GM12878 (cell line): ENCODE measurements at regions not wholly inside any gene's neighbourhood (a gene's known extent, or its start where the extent isn't known, plus 50 kb on each side); places are given as distances from the start of the nearest gene placed in this dataset.
A peak's percentile ranks its signal among the peaks of the same experiment; 100 is the strongest.

Source experiments
- ATAC-seq: fragments of 200-7000 bp; cut with Tn5 transposase; 3 replicates; pipeline ENCODE4 v1.9.1; 2020; ENCODE audit warnings: mild to moderate bottlenecking, moderate library complexity
- BruUV-seq: library from RNA; stranded (reverse); fragments of 400-500 nt; replicated peaks from 2 replicates; lab custom pipeline; 2021; lab: Mats Ljungman, UMichigan
- CTCF ChIA-PET: fragments of 300-600 bp; sonication (Branson Sonifier 250); formaldehyde crosslinking; extraction: SDS; loops from one replicate; lab custom pipeline; 2021; ENCODE audit warnings: inconsistent platforms; lab: Yijun Ruan, JAX
- POLR2A ChIA-PET: fragments of 350-600 bp; formaldehyde crosslinking; extraction: SDS; loops from one replicate; lab custom pipeline; 2021; ENCODE audit warnings: inconsistent platforms; lab: Charles Lee
- RAD21 ChIA-PET: fragments of 300-600 bp; sonication (Branson Sonifier 250); formaldehyde crosslinking; loops from one replicate; lab custom pipeline; 2023; ENCODE audit warnings: antibody characterized with exemption; ENCODE audit not compliant: unreplicated experiment; lab: Charles Lee
- SMC1A ChIA-PET: fragments of 300-600 bp; sonication (Branson Sonifier 250); formaldehyde crosslinking; loops from one replicate; lab custom pipeline; 2023; ENCODE audit not compliant: unreplicated experiment, uncharacterized antibody; lab: Charles Lee
- DNase-seq: peaks from one replicate; pipeline ENCODE4 v3.0.0-alpha.2; 2011; ENCODE audit warnings: low read depth, low spot score
- FAIRE-seq: peaks from 3 replicates; lab custom pipeline; 2011; peaks lifted over from hg19 to GRCh38; lab: Jason Lieb, UNC
- H2AFZ ChIP-seq: 2 replicates; pipeline ENCODE4 v1.6.0; 2011; ENCODE audit warnings: low read depth, low read length, control low read depth; ENCODE audit not compliant: control insufficient read depth
- H3K27ac ChIP-seq: 2 replicates; pipeline ENCODE4 v1.5.1; 2011; ENCODE audit warnings: control low read depth; ENCODE audit not compliant: control insufficient read depth, insufficient read depth
- H3K27me3 ChIP-seq, 2 experiments: replicated peaks in 1 of 2; 2 replicates each; pipeline versions ENCODE4 v1.6.0 to v1.6.1; 2011; ENCODE audit warnings: low read length in 1 of 2; ENCODE audit not compliant: control insufficient read depth in 2 of 2, insufficient read depth in 2 of 2
- H3K36me3 ChIP-seq, 2 experiments: 2 replicates each; pipeline ENCODE4 v1.5.1; 2011; ENCODE audit warnings: low read length in 1 of 2; ENCODE audit not compliant: control insufficient read depth in 2 of 2, insufficient read depth in 2 of 2
- H3K4me1 ChIP-seq: 2 replicates; pipeline ENCODE4 v1.6.1; 2011; ENCODE audit warnings: mild to moderate bottlenecking, low read length, moderate library complexity, mixed read lengths; ENCODE audit not compliant: control insufficient read depth, insufficient read depth
- H3K4me2 ChIP-seq: 2 replicates; pipeline ENCODE4 v1.6.0; 2011; ENCODE audit warnings: control low read depth; ENCODE audit not compliant: control insufficient read depth, insufficient read depth
- H3K4me3 ChIP-seq: fragments of 200-600 bp; sonication (generic); 2 replicates; pipeline ENCODE4 v1.5.1; 2016
- H3K79me2 ChIP-seq: 2 replicates; pipeline ENCODE4 v1.6.0; 2011; ENCODE audit warnings: low read length; ENCODE audit not compliant: control insufficient read depth, insufficient read depth
- H3K9ac ChIP-seq: 2 replicates; pipeline ENCODE4 v1.8.0; 2011; ENCODE audit warnings: low read length, control low read depth, mixed read lengths; ENCODE audit not compliant: control insufficient read depth, insufficient read depth
- H3K9me3 ChIP-seq: replicated peaks from 3 replicates; pipeline ENCODE4 v1.5.1; 2011; ENCODE audit warnings: mild to moderate bottlenecking, low read length; ENCODE audit not compliant: control insufficient read depth, insufficient read depth
- H4K20me1 ChIP-seq: 2 replicates; pipeline ENCODE4 v1.6.0; 2011; ENCODE audit not compliant: control insufficient read depth, insufficient read depth
- BACH1 ChIP-seq: fragments of 450-650 bp; IDR thresholded peaks from 2 replicates; pipeline ENCODE4 v1.6.1; 2017; ENCODE audit warnings: mild to moderate bottlenecking, borderline replicate concordance
- BHLHE40 ChIP-seq, 2 experiments: fragments of 450-650 bp in 1 of 2; IDR thresholded peaks; 2 replicates each; pipeline ENCODE4 v1.6.1; 2011 to 2017; ENCODE audit warnings: low read depth in 2 of 2, borderline replicate concordance in 1 of 2, improper control_type of control experiment in 1 of 2, low read length in 1 of 2, mild to moderate bottlenecking in 1 of 2
- EP300 ChIP-seq, 2 experiments: fragments of 150-350 bp in 1 of 2; IDR thresholded peaks; 2 replicates each; pipeline ENCODE4 v1.6.1; 2011 to 2012; ENCODE audit warnings: low read depth in 2 of 2, low read length in 2 of 2, borderline replicate concordance in 1 of 2, improper control_type of control experiment in 1 of 2, inconsistent platforms in 1 of 2; ENCODE audit not compliant: control insufficient read depth in 1 of 2
- IKZF2 ChIP-seq, 2 experiments: fragments of 450-650 bp; IDR thresholded peaks; 2 replicates each; pipeline ENCODE4 v1.6.1; 2017; ENCODE audit warnings: mild to moderate bottlenecking in 2 of 2, moderate library complexity in 2 of 2
- MTA2 ChIP-seq: fragments of 450-650 bp; IDR thresholded peaks from 2 replicates; pipeline ENCODE4 v1.6.1; 2016; ENCODE audit warnings: low read depth, mild to moderate bottlenecking, moderate library complexity
- NBN ChIP-seq: fragments of 450-650 bp; IDR thresholded peaks from 2 replicates; pipeline ENCODE4 v1.6.1; 2016
- NR2C2 ChIP-seq: IDR thresholded peaks from 2 replicates; pipeline ENCODE4 v1.6.1; 2011; ENCODE audit warnings: borderline replicate concordance, low read depth; ENCODE audit not compliant: control insufficient read depth, insufficient read length
- NR2F1 ChIP-seq: fragments of 450-650 bp; conservative IDR thresholded peaks from 2 replicates; pipeline ENCODE4 v1.6.1; 2017; ENCODE audit warnings: mild to moderate bottlenecking
- RAD21 ChIP-seq: IDR thresholded peaks from 2 replicates; pipeline ENCODE4 v1.6.1; 2011; ENCODE audit warnings: mild to moderate bottlenecking, low read depth, low read length, moderate library complexity; ENCODE audit not compliant: insufficient read depth
- RBBP5 ChIP-seq: fragments of 200-600 bp; sonication (generic); conservative IDR thresholded peaks from 2 replicates; pipeline ENCODE4 v1.6.1; 2016
- TCF12 ChIP-seq: IDR thresholded peaks from 2 replicates; pipeline ENCODE4 v1.6.1; 2011; ENCODE audit warnings: low read depth, mild to moderate bottlenecking, low read length
- WGBS: methylation state at CpG from one replicate; pipeline ENCODE4 v1.1.6; 2016; ENCODE audit warnings: low lambda C conversion rate; ENCODE audit not compliant: insufficient replicate concordance, insufficient coverage; ENCODE audit errors: missing lambda C conversion rate; 5-methylcytosine and 5-hydroxymethylcytosine counted together
- in situ Hi-C: fragments of 300-500 bp; cut with MboI; formaldehyde crosslinking; loops from 9 replicates; pipeline ENCODE4 v1.14.3; 2018; ENCODE audit warnings: mixed read lengths
- intact Hi-C: fragments of 100-400 bp; cut with micrococcal nuclease; formaldehyde crosslinking; loops from one replicate; pipeline ENCODE4 v1.14.2; 2022; ENCODE audit not compliant: unreplicated experiment

DNA sequence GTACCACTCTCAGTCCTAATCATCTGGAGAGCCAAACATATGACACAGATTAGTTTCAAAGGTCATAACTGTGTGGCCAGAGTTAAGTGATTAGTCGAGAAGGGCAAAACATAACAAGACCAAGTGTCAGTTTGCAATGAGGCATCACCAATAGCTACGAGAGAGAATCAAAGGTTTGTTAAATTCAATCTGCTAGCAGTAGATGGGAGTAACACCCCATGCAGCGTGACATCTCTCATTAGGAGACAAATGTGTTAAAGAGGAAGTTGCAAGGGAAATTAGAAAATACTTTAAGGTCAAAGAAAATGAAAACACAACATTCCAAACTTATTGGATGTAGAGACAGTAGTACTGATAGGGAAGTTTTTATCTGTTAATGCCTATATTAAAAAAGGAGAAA, 135.7 kb upstream of the SYT10 start:
- Histone ChIP-seq H4K20me1 (no peaks in the 10 kb centered on the region), H3K9ac (no peak overlapping the region), H3K27ac (no peak overlapping the region), H3K4me3 (no peak overlapping the region), H2AFZ (no peak overlapping the region), H3K9me3 (no peaks in the 10 kb centered on the region), H3K36me3 (no peaks in the 10 kb centered on the region), H3K27me3 (no peaks in the 10 kb centered on the region), H3K4me1 (no peaks in the 10 kb centered on the region), H3K79me2 (no peaks in the 10 kb centered on the region), H3K4me2 (no peak overlapping the region)
- DNase-seq (no peak), ATAC-seq (no peak), FAIRE-seq (no peak)
- ChIA-PET SMC1A (interaction anchor here (0.5 kb wide), 1 partner anchor 22 kb away, joined by 3 read pairs; no protein-coding TSS in a partner anchor), RAD21 (interaction anchor here (1.1 to 1.2 kb wide), 2 partner anchors 10 to 819 kb away, joined by 3 to 5 read pairs; partner anchors contain the start of gene YARS2), CTCF (no interaction called here), POLR2A (no interaction called here)
- no TSS peak for BruUV-seq
- intact Hi-C loops, result no loop called here
- 0% methylated on average over 3 of the region's 3 CpGs for WGBS
- in situ Hi-C loops, result no loop called here
- TF ChIP-seq RAD21 (peak; percentile 31), RBBP5 (no peak), BACH1 (no peak)

DNA sequence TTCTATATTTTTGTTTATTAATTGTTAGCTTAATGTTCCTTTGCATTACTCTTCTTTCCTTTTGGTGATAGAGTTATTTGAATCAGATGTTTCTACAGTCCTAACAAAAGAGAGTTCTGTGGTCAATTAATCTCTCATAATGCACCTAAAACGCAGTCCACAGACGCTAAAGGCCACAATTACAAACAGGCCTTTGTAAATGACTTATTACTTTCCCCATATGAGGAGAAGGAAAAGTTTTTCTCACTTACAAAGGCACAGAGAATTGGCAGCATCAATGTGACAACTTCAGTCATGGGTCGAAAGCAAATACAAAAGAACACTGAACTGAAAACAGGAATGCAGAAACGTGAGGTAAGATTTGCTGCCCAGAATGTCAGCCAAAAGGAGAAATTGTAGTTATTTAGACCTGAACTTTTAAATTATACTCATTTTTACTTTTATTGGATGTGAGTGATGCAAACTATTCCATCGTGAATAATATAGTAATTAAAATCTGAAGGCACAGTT, 142.0 kb upstream of the SYT10 start:
- in situ Hi-C loops, result no loop called here
- SMC1A ChIA-PET, result interaction anchor here (1.0 kb wide), 2 partner anchors 24 to 76 kb away, joined by 3 to 4 read pairs; no protein-coding TSS in a partner anchor
- Histone ChIP-seq H3K36me3 (no peaks in the 10 kb centered on the region), H3K79me2 (no peaks in the 10 kb centered on the region), H2AFZ (no peak overlapping the region), H3K4me3 (no peak overlapping the region), H3K9ac (no peak overlapping the region), H3K9me3 (no peaks in the 10 kb centered on the region), H3K4me1 (no peaks in the 10 kb centered on the region), H4K20me1 (no peaks in the 10 kb centered on the region), H3K27me3 (no peaks in the 10 kb centered on the region), H3K27ac (no peak overlapping the region), H3K4me2 (no peak overlapping the region)
- BruUV-seq, result no TSS peak
- FAIRE-seq, result no peak
- TF ChIP-seq MTA2 (peak; percentile 89), TCF12 (no peak), BHLHE40 (IDR thresholded peaks at IDR 0.05; ENCODE audit: borderline replicate concordance in 1 of 2, low read depth in 2 of 2, low read length in 1 of 2) (peak; percentile 70 to 75; a peak in 2 of 4 replicates), IKZF2 (IDR thresholded peaks at IDR 0.05) (peak in 1 of 2 experiments; percentile 51; a peak in 2 of 4 replicates), NR2C2 (no peak), NR2F1 (0 out of 2 replicates have a peak, but pooled peaks have one; percentile 15), EP300 (IDR thresholded peaks at IDR 0.05; ENCODE audit: borderline replicate concordance in 1 of 2, control insufficient read depth in 1 of 2, low read depth in 2 of 2, low read length in 2 of 2) (peak in 1 of 2 experiments; percentile 23; a peak in 1 of 4 replicates), NBN (no peak)
- RAD21 ChIA-PET, result interaction anchor here (1.2 kb wide), 2 partner anchors 9 to 18 kb away, joined by 3 to 4 read pairs; no protein-coding TSS in a partner anchor
- WGBS, result 8% methylated on average over 5 of the region's 5 CpGs
- CTCF ChIA-PET, result interaction anchor here (0.6 kb wide), 1 partner anchor 1982 kb away, joined by 3 read pairs; no protein-coding TSS in a partner anchor
- POLR2A ChIA-PET, result no interaction called here
- ATAC-seq, result peak; percentile 31
- intact Hi-C loops, result no loop called here
- no peak for DNase-seq
